ENCODE measurements at regions not wholly inside any gene's neighbourhood (a gene's known extent, or its start where the extent isn't known, plus 50 kb on each side); places are given as distances from the start of the nearest gene placed in this dataset.

GRCh38 chr7:125169088-125169487, 239.5 kb upstream of the POT1 start:
- TF ChIP-seq CTCF (IDR thresholded peaks at IDR 0.05) (no peak), POLR2A (IDR thresholded peaks at IDR 0.05) (no peak), POLR2AphosphoS5 (IDR thresholded peaks at IDR 0.05) (no peak)

All from prostate gland (tissue), 2 donors.